ENCODE measurements at regions not wholly inside any gene's neighbourhood (a gene's known extent, or its start where the extent isn't known, plus 50 kb on each side); places are given as distances from the start of the nearest gene placed in this dataset.
"Not testable (repeated sequence)": the region's sequence is repeated elsewhere in the genome, so short reads cannot be mapped to it uniquely, and the experiment has no call there.

DNA sequence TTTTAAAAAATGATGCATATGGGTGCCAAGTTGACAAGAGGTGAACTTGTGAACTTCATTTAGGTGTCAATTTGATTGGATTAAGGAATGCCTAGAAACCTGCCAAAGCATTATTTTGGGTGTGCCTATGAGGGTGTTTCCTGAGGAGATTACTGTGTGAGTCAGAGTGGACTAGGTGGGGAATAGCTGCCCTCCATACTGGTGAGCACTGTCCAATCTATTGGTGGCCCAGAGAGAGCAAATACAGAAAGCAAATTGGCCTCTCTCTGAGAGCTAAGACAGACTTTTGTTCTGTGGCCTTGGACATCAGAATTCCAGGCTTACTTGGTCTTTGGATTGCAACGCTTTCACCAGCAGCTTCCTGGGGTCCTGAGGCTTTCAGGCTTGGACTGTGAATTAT lies 388.0 kb downstream of the SUCLG1 start:
- Histone ChIP-seq H3K27ac (no peak overlapping the region), H3K36me3 (no peaks in the 10 kb centered on the region), H3K4me3 (no peak overlapping the region), H3K27me3 (no peaks in the 10 kb centered on the region), H3K4me1 (ENCODE audit: low read depth) (peaks cover 9% of the 10 kb centered on the region), H3K9me3 (ENCODE audit: low read depth) (no peaks in the 10 kb centered on the region)
- no peak for DNase-seq (ENCODE audit: low read depth in 1 of 2, low spot score in 1 of 2)
- TF ChIP-seq, protein P1, sequence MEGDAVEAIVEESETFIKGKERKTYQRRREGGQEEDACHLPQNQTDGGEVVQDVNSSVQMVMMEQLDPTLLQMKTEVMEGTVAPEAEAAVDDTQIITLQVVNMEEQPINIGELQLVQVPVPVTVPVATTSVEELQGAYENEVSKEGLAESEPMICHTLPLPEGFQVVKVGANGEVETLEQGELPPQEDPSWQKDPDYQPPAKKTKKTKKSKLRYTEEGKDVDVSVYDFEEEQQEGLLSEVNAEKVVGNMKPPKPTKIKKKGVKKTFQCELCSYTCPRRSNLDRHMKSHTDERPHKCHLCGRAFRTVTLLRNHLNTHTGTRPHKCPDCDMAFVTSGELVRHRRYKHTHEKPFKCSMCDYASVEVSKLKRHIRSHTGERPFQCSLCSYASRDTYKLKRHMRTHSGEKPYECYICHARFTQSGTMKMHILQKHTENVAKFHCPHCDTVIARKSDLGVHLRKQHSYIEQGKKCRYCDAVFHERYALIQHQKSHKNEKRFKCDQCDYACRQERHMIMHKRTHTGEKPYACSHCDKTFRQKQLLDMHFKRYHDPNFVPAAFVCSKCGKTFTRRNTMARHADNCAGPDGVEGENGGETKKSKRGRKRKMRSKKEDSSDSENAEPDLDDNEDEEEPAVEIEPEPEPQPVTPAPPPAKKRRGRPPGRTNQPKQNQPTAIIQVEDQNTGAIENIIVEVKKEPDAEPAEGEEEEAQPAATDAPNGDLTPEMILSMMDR (IDR thresholded peaks at IDR 0.05; ENCODE audit: low read depth, low read length) = no peak

DNA sequence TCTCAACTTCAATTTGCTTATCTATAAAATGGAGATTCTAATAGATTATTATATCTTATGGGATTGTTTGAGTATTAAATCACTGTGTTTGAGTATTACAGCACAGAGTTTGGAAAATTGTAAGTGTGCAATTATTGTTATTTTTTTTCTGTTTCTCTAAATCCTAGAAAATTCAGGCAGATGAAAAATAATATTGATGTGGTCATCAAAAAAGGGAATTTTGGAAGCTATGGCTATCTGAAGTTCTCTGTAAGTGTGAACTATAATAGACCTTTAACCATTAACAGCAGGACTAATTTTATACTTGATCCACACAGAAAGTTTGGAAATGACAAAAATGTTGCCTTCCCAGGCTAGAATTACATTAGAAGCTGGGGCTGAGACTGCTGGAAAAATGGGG lies 393.2 kb downstream of the SUCLG1 start:
- Histone ChIP-seq H3K36me3 (no peaks in the 10 kb centered on the region), H3K27me3 (no peaks in the 10 kb centered on the region), H3K4me1 (ENCODE audit: low read depth) (no peaks in the 10 kb centered on the region), H3K4me3 (no peak overlapping the region), H3K27ac (no peak overlapping the region), H3K9me3 (ENCODE audit: low read depth) (no peaks in the 10 kb centered on the region)
- no peak for DNase-seq (ENCODE audit: low read depth in 1 of 2, low spot score in 1 of 2)
- TF ChIP-seq, protein P1 (IDR thresholded peaks at IDR 0.05; ENCODE audit: low read depth, low read length) = no peak

DNA sequence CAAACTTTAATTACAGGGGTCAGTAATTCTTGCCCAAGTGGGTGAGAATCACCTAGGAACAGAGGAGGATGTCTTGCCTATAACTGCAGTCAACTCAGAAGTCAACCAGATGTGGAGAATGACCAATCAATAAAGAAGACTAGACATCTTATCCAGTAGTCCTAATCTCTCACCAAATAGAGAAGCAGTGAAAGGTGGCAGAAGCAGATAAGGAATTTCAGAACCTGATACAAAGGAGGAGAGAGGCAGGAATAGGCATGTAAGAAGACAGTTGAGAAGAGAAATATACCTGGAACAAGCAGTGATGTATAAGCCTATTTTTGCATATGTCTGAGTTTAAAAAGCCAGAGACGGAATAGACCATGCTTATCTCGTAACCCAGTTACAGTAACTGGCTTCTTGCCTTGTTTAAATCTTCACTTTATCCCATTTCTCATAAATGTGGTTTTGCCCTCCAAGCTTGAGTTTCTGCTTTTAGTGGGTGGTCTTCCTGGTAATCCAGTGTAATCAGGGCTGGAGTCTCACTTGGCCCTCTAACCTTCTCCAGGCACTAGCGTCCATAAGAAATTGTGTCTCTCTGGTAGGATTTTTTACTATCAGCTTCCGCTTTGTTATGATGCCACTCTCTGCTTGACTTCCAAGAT lies 401.0 kb downstream of the SUCLG1 start:
- no peaks in the 10 kb centered on the region for H3K9me3 ChIP-seq (ENCODE audit: low read depth)
- no peak for DNase-seq (ENCODE audit: low read depth in 1 of 2, low spot score in 1 of 2)

DNA sequence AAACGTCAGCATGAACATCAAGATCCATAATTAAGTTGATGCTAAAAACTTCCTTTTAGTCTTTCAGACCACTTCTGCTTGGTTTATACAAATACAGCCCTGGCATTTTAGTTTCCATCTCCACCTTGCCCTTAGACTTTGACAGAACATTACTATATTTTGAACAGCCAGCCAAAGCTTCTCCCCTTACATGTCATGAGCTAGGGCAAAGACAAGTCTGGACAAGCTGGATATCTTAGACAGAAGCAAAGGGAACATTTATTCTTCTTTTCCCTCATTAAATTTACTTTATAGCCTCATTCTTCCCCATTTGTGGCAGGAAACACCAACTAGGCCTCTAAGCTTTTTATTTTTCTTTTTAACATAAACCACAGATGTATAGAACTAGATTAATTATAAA lies 403.3 kb downstream of the SUCLG1 start:
- H3K36me3 ChIP-seq = no peaks in the 10 kb centered on the region
- no peaks in the 10 kb centered on the region for H3K27me3 ChIP-seq
- TF ChIP-seq, protein P1 (IDR thresholded peaks at IDR 0.05; ENCODE audit: low read depth, low read length) = no peak
- no peak for DNase-seq (ENCODE audit: low read depth in 1 of 2, low spot score in 1 of 2)
- no peaks in the 10 kb centered on the region for H3K4me1 ChIP-seq (ENCODE audit: low read depth)
- no peak overlapping the region for H3K27ac ChIP-seq
- no peaks in the 10 kb centered on the region for H3K9me3 ChIP-seq (ENCODE audit: low read depth)
- no peak overlapping the region for H3K4me3 ChIP-seq

More for the DNA sequence above, 401.0 kb downstream of the SUCLG1 start:
- Histone ChIP-seq H3K4me1 (ENCODE audit: low read depth) (no peaks in the 10 kb centered on the region), H3K27me3 (no peaks in the 10 kb centered on the region), H3K4me3 (no peak overlapping the region), H3K27ac (no peak overlapping the region), H3K36me3 (no peaks in the 10 kb centered on the region)
- TF ChIP-seq, protein P1 (IDR thresholded peaks at IDR 0.05; ENCODE audit: low read depth, low read length) = no peak

DNA sequence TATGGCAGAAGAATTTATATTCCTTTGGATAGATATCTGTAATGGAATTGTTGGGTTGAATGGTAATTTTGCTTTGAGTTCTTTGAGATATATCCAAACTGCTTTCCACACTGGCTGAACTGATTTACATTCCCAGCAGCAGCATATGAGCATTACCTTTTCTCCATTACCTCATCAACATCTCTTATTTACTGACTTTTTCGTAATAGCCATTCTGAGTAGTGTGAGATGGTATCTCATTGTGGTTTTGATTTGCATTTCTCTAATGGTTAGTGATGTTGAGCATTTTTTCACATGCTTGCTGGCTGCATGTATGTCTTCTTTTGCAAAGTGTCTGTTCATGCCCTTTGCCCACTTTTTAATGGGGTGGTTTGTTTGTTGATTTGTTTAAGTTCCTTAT lies 404.5 kb downstream of the SUCLG1 start:
- not testable (repeated sequence) for DNase-seq (ENCODE audit: low read depth in 1 of 2, low spot score in 1 of 2); H3K9me3 ChIP-seq (ENCODE audit: low read depth); H3K4me1 ChIP-seq (ENCODE audit: low read depth); H3K4me3 ChIP-seq; H3K27me3 ChIP-seq; H3K36me3 ChIP-seq; H3K27ac ChIP-seq

DNA sequence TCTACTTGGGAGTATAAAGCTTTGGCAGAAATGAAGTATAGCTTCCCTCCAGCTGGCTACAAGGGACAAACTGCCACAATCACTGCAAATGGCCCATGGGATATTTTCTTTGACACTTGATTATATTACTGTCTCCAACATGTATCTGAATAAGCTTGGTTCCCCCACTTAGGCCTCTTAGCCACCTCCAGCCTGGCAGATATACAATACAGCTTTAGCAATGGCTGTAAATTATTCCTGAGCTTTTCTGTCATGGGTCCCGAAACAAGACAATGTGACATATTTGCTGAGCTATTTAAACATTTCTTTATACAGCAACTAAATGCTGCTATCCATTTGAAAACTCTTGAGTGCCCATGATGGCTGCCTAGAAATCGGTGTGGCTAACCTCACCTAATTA lies 406.2 kb downstream of the SUCLG1 start:
- Histone ChIP-seq H3K4me3 (no peak overlapping the region), H3K27me3 (no peaks in the 10 kb centered on the region), H3K9me3 (ENCODE audit: low read depth) (no peaks in the 10 kb centered on the region), H3K36me3 (no peaks in the 10 kb centered on the region), H3K27ac (no peak overlapping the region), H3K4me1 (ENCODE audit: low read depth) (no peaks in the 10 kb centered on the region)
- TF ChIP-seq, protein P1 (IDR thresholded peaks at IDR 0.05; ENCODE audit: low read depth, low read length) = no peak
- no peak for DNase-seq (ENCODE audit: low read depth in 1 of 2, low spot score in 1 of 2)

Measured in cardiac muscle cell (in vitro differentiated cells and primary cell).